Ovary (tissue), 7 donors: ENCODE measurements at regions not wholly inside any gene's neighbourhood (a gene's known extent, or its start where the extent isn't known, plus 50 kb on each side); places are given as distances from the start of the nearest gene placed in this dataset.
"Not testable (repeated sequence)": the region's sequence is repeated elsewhere in the genome, so short reads cannot be mapped to it uniquely, and the experiment has no call there.

Source experiments
- DNase-seq, 5 donors: peaks; one replicate each; pipeline ENCODE4 v3.0.0-alpha.2; 2019 to 2020
- H3K27ac ChIP-seq, 2 donors: fragments of 200-600 bp; one replicate each; pipeline versions ENCODE4 v1.5.1 to v1.8.0; 2019 to 2022
- H3K27me3 ChIP-seq: fragments of 200-600 bp; one replicate; pipeline ENCODE4 v1.8.0; 2022
- H3K36me3 ChIP-seq: fragments of 200-600 bp; sonication (generic); one replicate; pipeline ENCODE4 v1.5.1; 2019
- H3K4me1 ChIP-seq: one replicate; pipeline ENCODE4 v1.8.1; 2013; ENCODE audit warnings: mild to moderate bottlenecking, moderate library complexity; ENCODE audit not compliant: insufficient read depth
- H3K4me3 ChIP-seq: fragments of 200-600 bp; sonication (generic); one replicate; pipeline ENCODE4 v1.5.1; 2017
- H3K9me3 ChIP-seq, 2 donors: fragments of 200-600 bp in 1 of 2; sonication (generic) in 1 of 2; one replicate each; pipeline versions ENCODE4 v1.5.1 to v1.8.1; 2013 to 2019; ENCODE audit warnings: mild to moderate bottlenecking in 1 of 2, moderate library complexity in 1 of 2
- CTCF ChIP-seq, 3 donors: fragments of 450-650 bp in 2 of 3; fragments of 200-600 bp in 1 of 3; IDR thresholded peaks; one replicate each; pipeline versions ENCODE4 v1.5.1 to v1.8.0; 2016 to 2022; ENCODE audit warnings: antibody characterized with exemption in 3 of 3, mild to moderate bottlenecking in 1 of 3
- EP300 ChIP-seq: sonication (generic); formaldehyde crosslinking; IDR thresholded peaks from one replicate; pipeline ENCODE4 v1.6.1; 2017; ENCODE audit warnings: antibody characterized with exemption
- POLR2A ChIP-seq: fragments of 450-650 bp; IDR thresholded peaks from one replicate; pipeline ENCODE4 v1.6.1; 2017; ENCODE audit warnings: antibody characterized with exemption, mild to moderate bottlenecking, moderate library complexity
- WGBS, 3 donors: extraction: QIAGEN DNeasy Blood & Tissue Kit in 1 of 3; methylation state at CpG; one replicate each; pipeline versions ENCODE4 v1.1.5 to v1.1.7; 2013 to 2017; 5-methylcytosine and 5-hydroxymethylcytosine counted together
- intact Hi-C, 4 donors: fragments of 100-400 bp; cut with DNase I; formaldehyde crosslinking; loops; one replicate each; pipeline versions ENCODE4 v1.11.0 to v1.15.1; 2022 to 2023
- donor health status: DM: no; HTN: no; CAD: no; lungs with moderate emphysema.
- donor health status: DM: no; HTN: no; CAD: no.
- donor health status: Bipolar disorder and iron deficiency.
- donor health status: DM: no; HTN: no; CAD: no.
- donor health status: DM: yes; HTN: yes; CAD: no.

- 76 to 80% (median 77%) methylated on average over 16 of the region's 16 CpGs for WGBS, 3 donors
- Histone ChIP-seq H3K27ac (no peak overlapping the region), H3K36me3 (no peaks in the 10 kb centered on the region), H3K9me3 (no peaks in the 10 kb centered on the region), H3K4me1 (no peaks in the 10 kb centered on the region), H3K27me3 (no peaks in the 10 kb centered on the region), H3K4me3 (no peak overlapping the region)
- intact Hi-C loops = no loop called here
- TF ChIP-seq EP300 = no peak
- TF ChIP-seq CTCF (IDR thresholded peaks at IDR 0.05) = no peak
- TF ChIP-seq POLR2A = no peak
- no peak for DNase-seq
These were observed 121.2 kb upstream of the VPREB1 start for GRCh38 chr22:22123118-22123959.

- H3K27ac ChIP-seq = no peak overlapping the region
- H3K36me3 ChIP-seq = no peaks in the 10 kb centered on the region
- no peaks in the 10 kb centered on the region for H3K27me3 ChIP-seq
- no peak for TF ChIP-seq EP300
- no peak for TF ChIP-seq POLR2A
- no peak for TF ChIP-seq CTCF (IDR thresholded peaks at IDR 0.05)
- DNase-seq = no peak
- no peaks in the 10 kb centered on the region for H3K4me1 ChIP-seq
- 77 to 79% (median 78%) methylated on average over 4 of the region's 4 CpGs for WGBS, 3 donors
- H3K9me3 ChIP-seq = no peaks in the 10 kb centered on the region
- intact Hi-C loops = no loop called here
- no peak overlapping the region for H3K4me3 ChIP-seq
These were observed 122.1 kb upstream of the VPREB1 start for GRCh38 chr22:22122348-22123117.

- no peaks in the 10 kb centered on the region for H3K9me3 ChIP-seq
- no peak overlapping the region for H3K4me3 ChIP-seq
- H3K36me3 ChIP-seq = no peaks in the 10 kb centered on the region
- no peaks in the 10 kb centered on the region for H3K4me1 ChIP-seq
- intact Hi-C loops = no loop called here
- H3K27ac ChIP-seq = no peak overlapping the region
- DNase-seq = no peak
- H3K27me3 ChIP-seq = no peaks in the 10 kb centered on the region
- TF ChIP-seq POLR2A (no peak), CTCF (IDR thresholded peaks at IDR 0.05) (no peak), EP300 (no peak)
These were observed 123.1 kb upstream of the VPREB1 start for GRCh38 chr22:22121445-22121844.

DNA sequence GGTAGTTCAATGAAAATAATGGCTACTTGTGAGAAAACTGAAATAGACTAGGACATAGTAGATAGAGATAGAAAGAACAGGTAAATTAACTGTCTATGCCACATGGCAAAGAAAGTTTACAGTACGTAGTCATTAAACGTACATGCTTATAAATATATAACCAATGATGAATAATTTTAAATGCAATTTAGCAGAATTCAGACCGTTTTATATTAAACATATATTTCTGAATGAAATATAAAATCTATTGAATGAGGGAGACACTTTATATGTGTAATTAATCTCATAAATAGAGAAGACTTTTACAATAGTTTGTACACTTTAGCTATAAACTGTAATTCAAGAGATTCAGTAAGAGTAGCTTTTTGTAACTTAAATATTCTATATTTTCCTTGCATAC lies 124.4 kb upstream of the VPREB1 start:
- no peaks in the 10 kb centered on the region for H3K27me3 ChIP-seq
- no peaks in the 10 kb centered on the region for H3K9me3 ChIP-seq
- no peak for DNase-seq
- TF ChIP-seq EP300 (no peak), POLR2A (no peak)
- H3K36me3 ChIP-seq = no peaks in the 10 kb centered on the region
- WGBS, 3 donors = 80 to 86% (median 84%) methylated on average over 3 of the region's 3 CpGs
- H3K4me1 ChIP-seq = no peaks in the 10 kb centered on the region
- no peak overlapping the region for H3K27ac ChIP-seq
- intact Hi-C loops = no loop called here
- H3K4me3 ChIP-seq = no peak overlapping the region

GRCh38 chr22:22118987-22119386 lies 125.6 kb upstream of the VPREB1 start:
- 52 to 71% (median 67%) methylated on average over 1 of the region's 1 CpG for WGBS, 3 donors
- DNase-seq = no peak
- no peak for TF ChIP-seq EP300
- no peak for TF ChIP-seq POLR2A
- no peak for TF ChIP-seq CTCF (IDR thresholded peaks at IDR 0.05)
- Histone ChIP-seq H3K27ac (no peak overlapping the region), H3K4me3 (no peak overlapping the region), H3K27me3 (no peaks in the 10 kb centered on the region), H3K4me1 (no peaks in the 10 kb centered on the region), H3K9me3 (no peaks in the 10 kb centered on the region), H3K36me3 (no peaks in the 10 kb centered on the region)
- intact Hi-C loops = no loop called here

DNA sequence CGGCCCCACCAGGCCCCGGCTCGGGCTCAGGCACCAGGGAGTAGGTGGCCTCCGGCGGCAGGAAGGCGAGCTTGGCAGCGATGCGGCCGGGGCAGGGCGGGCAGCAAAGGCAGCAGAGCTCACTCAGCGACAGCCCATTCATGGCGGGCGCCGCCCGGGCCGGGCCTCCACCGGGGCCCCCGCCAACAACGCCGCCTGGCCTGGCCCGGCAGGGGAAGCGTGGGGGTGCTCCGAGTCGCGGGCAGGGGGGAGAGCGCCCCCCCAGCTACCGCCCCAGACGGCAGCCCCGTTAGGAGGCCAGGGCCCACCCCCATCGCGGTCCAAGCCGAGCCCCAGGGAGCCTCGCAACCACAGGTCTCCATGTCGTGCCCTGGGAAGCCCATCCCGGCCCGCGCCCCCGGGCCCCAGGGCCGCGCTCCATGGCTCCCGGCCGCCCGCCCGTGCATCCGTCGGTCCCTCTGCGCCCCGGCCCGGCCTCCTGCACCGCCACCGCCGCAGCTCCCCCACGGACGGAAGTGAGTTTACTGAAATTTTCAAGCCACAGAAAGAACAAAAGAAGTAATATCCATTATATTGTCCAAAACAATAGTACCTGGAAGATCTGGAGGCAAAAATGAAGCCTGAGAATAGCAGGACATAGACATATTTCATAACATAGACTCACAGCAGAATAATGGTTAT lies 126.6 kb upstream of the VPREB1 start:
- intact Hi-C loops, H3K4me1 ChIP-seq, H3K9me3 ChIP-seq, H3K27me3 ChIP-seq, H3K36me3 ChIP-seq, DNase-seq, H3K4me3 ChIP-seq, H3K27ac ChIP-seq: not testable (repeated sequence)
- 20 to 39% (median 33%) methylated on average over 30 to 50 of the region's 54 CpGs for WGBS, 3 donors
